GM12874 (cell line): ENCODE measurements at regions not wholly inside any gene's neighbourhood (a gene's known extent, or its start where the extent isn't known, plus 50 kb on each side); places are given as distances from the start of the nearest gene placed in this dataset.

Source experiments
- TF ChIP-seq, protein P1 (sequence below): IDR thresholded peaks from 2 replicates; pipeline ENCODE4 v1.5.1; 2011; ENCODE audit warnings: low read depth, mild to moderate bottlenecking, control low read depth, low read length, moderate library complexity; ENCODE audit not compliant: insufficient read depth

DNA sequence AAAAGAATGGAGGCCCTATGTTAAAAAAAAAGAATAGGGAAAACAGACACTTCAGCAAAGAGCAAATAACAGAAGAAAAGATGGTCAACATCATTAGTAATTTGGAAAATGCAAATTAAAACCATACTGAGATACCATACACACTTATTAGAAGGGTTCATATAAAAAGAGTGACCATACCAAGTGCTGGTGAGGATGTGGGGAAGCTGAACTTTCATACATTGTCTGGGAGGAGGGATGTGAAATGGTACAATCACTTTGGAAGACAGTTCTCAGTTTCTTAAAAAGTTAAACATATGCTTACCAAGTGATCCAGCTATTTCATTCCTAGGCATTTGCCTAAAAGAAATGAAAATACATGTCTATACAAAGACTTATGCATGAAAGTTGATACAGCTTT, 194.4 kb downstream of the CXCL12 start:
- TF ChIP-seq, protein P1, sequence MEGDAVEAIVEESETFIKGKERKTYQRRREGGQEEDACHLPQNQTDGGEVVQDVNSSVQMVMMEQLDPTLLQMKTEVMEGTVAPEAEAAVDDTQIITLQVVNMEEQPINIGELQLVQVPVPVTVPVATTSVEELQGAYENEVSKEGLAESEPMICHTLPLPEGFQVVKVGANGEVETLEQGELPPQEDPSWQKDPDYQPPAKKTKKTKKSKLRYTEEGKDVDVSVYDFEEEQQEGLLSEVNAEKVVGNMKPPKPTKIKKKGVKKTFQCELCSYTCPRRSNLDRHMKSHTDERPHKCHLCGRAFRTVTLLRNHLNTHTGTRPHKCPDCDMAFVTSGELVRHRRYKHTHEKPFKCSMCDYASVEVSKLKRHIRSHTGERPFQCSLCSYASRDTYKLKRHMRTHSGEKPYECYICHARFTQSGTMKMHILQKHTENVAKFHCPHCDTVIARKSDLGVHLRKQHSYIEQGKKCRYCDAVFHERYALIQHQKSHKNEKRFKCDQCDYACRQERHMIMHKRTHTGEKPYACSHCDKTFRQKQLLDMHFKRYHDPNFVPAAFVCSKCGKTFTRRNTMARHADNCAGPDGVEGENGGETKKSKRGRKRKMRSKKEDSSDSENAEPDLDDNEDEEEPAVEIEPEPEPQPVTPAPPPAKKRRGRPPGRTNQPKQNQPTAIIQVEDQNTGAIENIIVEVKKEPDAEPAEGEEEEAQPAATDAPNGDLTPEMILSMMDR, result no peak

DNA sequence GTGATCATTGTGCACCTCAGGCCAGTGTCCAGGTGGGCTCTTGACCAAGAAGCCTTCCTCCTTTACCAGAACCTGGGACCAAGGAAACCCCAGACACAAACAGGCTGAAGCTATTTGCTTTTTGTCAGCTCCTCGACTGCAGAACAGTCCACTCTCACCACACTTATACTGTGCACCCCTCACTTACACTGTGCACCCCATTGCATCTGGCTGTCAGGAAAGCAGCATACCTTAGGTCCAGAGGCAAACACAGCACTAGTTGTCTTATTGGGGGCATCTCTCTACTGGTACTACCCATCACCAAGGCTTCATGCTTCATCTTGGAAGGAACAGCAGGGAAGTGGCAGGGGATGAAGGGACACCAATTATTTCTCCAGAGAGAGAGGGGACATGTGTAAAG, 198.1 kb downstream of the CXCL12 start:
- TF ChIP-seq, protein P1, result no peak

DNA sequence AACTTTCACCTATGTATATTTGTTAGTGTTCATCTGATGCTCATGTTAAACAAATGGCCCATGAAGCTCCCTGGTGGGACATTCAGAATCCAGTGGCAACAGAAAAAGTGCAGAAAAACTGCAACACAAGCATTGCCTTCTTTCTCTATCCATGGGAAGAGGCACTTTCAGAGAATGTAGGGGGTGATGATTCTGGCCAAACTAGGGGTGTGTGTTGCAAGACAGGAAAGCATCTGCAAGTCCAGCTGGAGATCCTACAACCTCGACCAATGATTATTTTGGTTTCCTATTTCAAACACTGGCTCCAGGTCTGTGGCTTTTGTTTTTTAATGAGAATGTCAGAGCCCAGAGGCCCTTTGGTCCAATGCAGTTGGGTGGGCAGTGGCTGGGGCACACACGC, 198.7 kb downstream of the CXCL12 start:
- TF ChIP-seq, protein P1, result no peak

DNA sequence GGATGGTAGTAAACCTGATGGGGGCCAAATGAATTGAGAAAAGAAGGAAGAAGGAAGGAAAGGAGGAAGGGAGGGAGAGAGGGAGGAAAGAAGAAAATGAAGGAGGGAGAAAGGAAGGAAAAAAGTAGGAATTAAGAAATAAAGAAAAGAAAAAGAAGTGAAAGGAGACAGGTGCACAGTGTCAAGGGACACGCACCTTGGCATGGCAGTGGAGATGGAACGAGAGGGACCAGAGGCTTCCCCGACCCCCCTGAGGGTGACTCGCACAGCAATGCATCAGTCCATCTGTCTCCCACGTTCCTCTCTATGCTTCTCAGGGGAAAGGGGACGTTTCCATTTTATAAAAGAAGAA, 199.6 kb downstream of the CXCL12 start:
- TF ChIP-seq, protein P1, result no peak

DNA sequence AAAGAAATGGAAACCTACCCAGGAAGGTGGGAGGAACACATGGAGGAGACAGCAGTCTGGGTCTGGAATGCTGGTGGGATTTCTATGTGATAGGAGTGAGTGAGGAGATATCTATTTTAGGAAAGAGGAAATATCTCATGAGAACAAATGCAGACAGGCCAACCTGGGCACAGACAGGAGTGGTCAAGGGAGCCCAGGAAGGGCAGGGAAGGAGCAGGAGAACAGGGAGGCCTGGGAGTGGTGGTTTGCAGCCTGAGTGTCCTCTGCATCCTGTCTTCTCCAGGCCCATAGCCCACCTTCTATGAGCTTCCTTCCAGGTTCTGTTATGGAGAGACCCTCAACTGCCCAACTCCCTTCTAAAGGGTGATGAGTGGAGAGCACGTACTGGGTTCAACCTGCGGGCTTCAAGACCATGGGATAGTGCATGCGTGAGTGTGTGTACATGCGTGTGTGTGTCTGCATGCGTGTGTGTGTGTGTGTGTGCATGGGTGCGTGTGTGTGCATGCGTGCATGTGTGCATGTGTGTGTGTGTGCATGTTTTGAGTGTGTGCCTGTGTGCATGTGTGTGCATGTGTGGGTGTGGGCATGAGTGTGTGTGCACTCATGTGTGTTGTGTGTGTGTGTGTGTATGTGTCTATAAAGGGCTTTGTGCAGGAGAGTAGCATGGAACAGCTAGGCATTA, 200.1 kb downstream of the CXCL12 start:
- TF ChIP-seq, protein P1, result no peak

DNA sequence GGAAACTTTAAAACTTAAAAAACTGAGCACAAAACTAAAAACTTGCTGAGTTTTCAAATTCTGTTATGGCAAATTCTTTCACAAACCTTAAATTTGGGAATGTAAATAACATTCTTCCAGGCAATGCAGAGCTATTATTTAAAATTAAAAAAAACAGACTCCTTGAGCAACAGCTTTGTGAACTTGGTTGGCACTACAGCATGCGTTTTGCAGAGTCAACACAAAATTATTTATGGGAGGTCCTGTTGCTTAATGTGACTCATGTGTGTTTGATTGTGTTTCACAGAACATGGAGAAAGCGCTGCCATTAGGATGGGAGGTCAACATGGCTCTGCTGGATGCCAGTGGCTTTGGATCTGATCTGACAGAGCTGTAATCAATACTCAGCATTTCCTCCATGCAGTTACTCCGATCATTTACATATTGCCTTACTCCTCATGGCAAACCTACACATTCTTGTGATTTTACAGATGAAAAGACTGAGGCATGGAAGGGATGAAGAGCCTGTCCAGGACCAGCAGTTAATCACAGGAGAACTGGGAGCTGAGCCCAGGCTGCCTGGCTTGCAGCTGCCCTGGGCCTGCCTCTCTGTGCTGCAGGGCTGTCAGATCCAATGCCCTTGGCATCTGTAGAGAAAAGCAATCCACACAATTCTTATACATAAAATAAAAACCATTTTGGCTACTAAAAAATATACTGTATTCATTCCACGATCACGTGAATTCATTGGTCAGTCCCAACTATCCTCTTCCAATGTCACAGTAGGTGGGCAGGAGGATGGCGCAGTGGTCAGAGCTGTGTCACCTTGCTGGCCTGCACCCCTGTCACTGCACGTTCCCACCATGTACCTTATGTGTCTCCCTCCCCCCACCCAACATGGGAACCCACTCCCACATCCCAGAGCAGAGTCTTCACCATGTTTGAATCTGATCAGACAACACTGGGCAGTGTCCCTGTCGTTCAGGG, 200.9 kb downstream of the CXCL12 start:
- TF ChIP-seq, protein P1, result no peak

DNA sequence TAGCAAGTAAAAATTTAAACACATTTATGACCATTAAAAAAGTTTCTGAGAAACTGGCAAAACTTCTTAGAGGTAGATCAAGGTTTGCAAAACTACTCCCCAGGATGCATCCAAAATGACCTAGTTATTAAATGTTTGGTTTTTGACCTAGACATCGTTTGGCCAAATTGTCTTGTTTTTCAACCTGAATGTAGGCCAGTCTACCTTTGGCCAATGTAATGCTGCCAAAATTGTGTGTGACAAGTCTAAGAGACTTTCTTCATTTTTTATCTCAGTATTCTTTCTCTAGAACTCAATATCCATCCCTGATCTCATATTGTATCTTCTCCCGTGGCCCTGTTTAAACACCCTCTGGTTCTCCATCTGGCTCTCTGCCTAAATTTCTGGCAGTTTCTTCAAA, 202.0 kb downstream of the CXCL12 start:
- TF ChIP-seq, protein P1, result no peak
